IPS DF 19.7 (cell line): ENCODE measurements at regions not wholly inside any gene's neighbourhood (a gene's known extent, or its start where the extent isn't known, plus 50 kb on each side); places are given as distances from the start of the nearest gene placed in this dataset.
"Not testable (repeated sequence)": the region's sequence is repeated elsewhere in the genome, so short reads cannot be mapped to it uniquely, and the experiment has no call there.

ENCODE experiments used
- DNase-seq: peaks from one replicate; pipeline ENCODE4 v3.0.0-alpha.2; 2013; ENCODE audit warnings: low read depth, low spot score

- no peak for DNase-seq
Measured at GRCh38 chr1:115453666-115454065, 115.6 kb upstream of the NGF start.

- DNase-seq, result no peak
Measured at GRCh38 chr1:115452600-115453329, 114.7 kb upstream of the NGF start.

GRCh38 chr1:115450501-115451040 lies 112.5 kb upstream of the NGF start:
- DNase-seq, result no peak

GRCh38 chr1:115448282-115449044 lies 110.4 kb upstream of the NGF start:
- DNase-seq, result no peak

- DNase-seq, result no peak
Measured at GRCh38 chr1:115447672-115448071, 109.6 kb upstream of the NGF start.

- DNase-seq, result no peak
Measured at GRCh38 chr1:115445090-115445489, 107.0 kb upstream of the NGF start.

- no peak for DNase-seq
Measured at GRCh38 chr1:115440733-115441132, 102.7 kb upstream of the NGF start.

- not testable (repeated sequence) for DNase-seq
Measured at GRCh38 chr1:115439520-115439919, 101.5 kb upstream of the NGF start.

- no peak for DNase-seq
Measured at GRCh38 chr1:115437196-115437595, 99.1 kb upstream of the NGF start.

GRCh38 chr1:115436596-115436995 lies 98.5 kb upstream of the NGF start:
- no peak for DNase-seq

- no peak for DNase-seq
Measured at GRCh38 chr1:115433483-115433882, 95.4 kb upstream of the NGF start.

GRCh38 chr1:115432061-115432460 lies 94.0 kb upstream of the NGF start:
- DNase-seq, result no peak

GRCh38 chr1:115430441-115431158 lies 92.6 kb upstream of the NGF start:
- no peak for DNase-seq

GRCh38 chr1:115429884-115430283 lies 91.8 kb upstream of the NGF start:
- no peak for DNase-seq

- no peak for DNase-seq
Measured at GRCh38 chr1:115429241-115429640, 91.2 kb upstream of the NGF start.

- DNase-seq, result no peak
Measured at GRCh38 chr1:115428676-115429075, 90.6 kb upstream of the NGF start.

GRCh38 chr1:115428256-115428655 lies 90.2 kb upstream of the NGF start:
- no peak for DNase-seq

- DNase-seq, result no peak
Measured at GRCh38 chr1:115426956-115427355, 88.9 kb upstream of the NGF start.

GRCh38 chr1:115426231-115426771 lies 88.3 kb upstream of the NGF start:
- DNase-seq, result no peak

GRCh38 chr1:115425442-115425841 lies 87.4 kb upstream of the NGF start:
- DNase-seq, result no peak

- no peak for DNase-seq
Measured at GRCh38 chr1:115423776-115424175, 85.7 kb upstream of the NGF start.

GRCh38 chr1:115419571-115419970 lies 81.5 kb upstream of the NGF start:
- DNase-seq, result no peak
